Mesothelial cell of epicardium (in vitro differentiated cells): ENCODE measurements at regions not wholly inside any gene's neighbourhood (a gene's known extent, or its start where the extent isn't known, plus 50 kb on each side); places are given as distances from the start of the nearest gene placed in this dataset.

ENCODE experiments used
- DNase-seq, 2 experiments: peaks; one replicate each; pipeline ENCODE4 v3.0.0; 2021; ENCODE audit warnings: low spot score in 2 of 2; ENCODE audit not compliant: unreplicated experiment in 2 of 2
- H3K27ac Mint-ChIP-seq: 2 replicates; pipeline ENCODE4 v1.8.0; 2021; ENCODE audit warnings: mixed read lengths
- H3K27me3 Mint-ChIP-seq: 2 replicates; pipeline ENCODE4 v1.8.0; 2021; ENCODE audit warnings: low read depth, mixed read lengths
- H3K36me3 Mint-ChIP-seq: 2 replicates; pipeline ENCODE4 v1.8.0; 2021; ENCODE audit warnings: mixed read lengths
- H3K4me1 Mint-ChIP-seq: 2 replicates; pipeline ENCODE4 v1.8.0; 2021; ENCODE audit warnings: mixed read lengths
- H3K4me3 Mint-ChIP-seq: 2 replicates; pipeline ENCODE4 v1.8.0; 2021; ENCODE audit warnings: mild to moderate bottlenecking, moderate library complexity, mixed read lengths
- H3K9me3 Mint-ChIP-seq: 2 replicates; pipeline ENCODE4 v1.8.0; 2021; ENCODE audit warnings: mixed read lengths
- TF ChIP-seq, protein P1 (sequence below): fragments of 200-600 bp; sonication (generic); IDR thresholded peaks from one replicate; pipeline ENCODE4 v1.5.0; 2021; ENCODE audit warnings: antibody characterized with exemption; ENCODE audit not compliant: unreplicated experiment

DNA sequence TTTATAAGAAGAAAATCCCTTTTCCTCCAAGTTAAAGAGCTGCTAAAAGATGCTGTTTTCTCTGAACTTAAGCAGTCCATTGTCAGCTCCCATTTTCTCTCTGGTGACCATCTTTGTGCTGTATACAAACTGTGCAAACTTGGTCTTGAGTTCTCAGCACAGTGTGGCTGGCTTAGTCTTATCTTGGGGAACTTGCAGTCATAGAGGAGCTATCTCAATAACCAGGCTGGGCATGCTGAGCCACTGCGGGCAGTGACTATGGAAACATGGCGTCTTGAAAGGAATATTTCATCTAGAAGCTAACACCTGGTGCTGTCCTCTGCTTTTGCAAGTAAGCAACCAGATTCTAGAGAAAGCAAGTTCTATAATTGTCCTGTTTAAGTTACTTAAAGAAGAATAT lies 1334.4 kb upstream of the CELF4 start:
- Mint-ChIP-seq H3K36me3 (no peaks in the 10 kb centered on the region), H3K4me3 (no peak overlapping the region), H3K4me1 (no peaks in the 10 kb centered on the region), H3K9me3 (peaks cover 6% of the 10 kb centered on the region), H3K27ac (no peak overlapping the region), H3K27me3 (peaks cover 5% of the 10 kb centered on the region)
- no peak for DNase-seq
- TF ChIP-seq, protein P1, sequence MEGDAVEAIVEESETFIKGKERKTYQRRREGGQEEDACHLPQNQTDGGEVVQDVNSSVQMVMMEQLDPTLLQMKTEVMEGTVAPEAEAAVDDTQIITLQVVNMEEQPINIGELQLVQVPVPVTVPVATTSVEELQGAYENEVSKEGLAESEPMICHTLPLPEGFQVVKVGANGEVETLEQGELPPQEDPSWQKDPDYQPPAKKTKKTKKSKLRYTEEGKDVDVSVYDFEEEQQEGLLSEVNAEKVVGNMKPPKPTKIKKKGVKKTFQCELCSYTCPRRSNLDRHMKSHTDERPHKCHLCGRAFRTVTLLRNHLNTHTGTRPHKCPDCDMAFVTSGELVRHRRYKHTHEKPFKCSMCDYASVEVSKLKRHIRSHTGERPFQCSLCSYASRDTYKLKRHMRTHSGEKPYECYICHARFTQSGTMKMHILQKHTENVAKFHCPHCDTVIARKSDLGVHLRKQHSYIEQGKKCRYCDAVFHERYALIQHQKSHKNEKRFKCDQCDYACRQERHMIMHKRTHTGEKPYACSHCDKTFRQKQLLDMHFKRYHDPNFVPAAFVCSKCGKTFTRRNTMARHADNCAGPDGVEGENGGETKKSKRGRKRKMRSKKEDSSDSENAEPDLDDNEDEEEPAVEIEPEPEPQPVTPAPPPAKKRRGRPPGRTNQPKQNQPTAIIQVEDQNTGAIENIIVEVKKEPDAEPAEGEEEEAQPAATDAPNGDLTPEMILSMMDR, result no peak

DNA sequence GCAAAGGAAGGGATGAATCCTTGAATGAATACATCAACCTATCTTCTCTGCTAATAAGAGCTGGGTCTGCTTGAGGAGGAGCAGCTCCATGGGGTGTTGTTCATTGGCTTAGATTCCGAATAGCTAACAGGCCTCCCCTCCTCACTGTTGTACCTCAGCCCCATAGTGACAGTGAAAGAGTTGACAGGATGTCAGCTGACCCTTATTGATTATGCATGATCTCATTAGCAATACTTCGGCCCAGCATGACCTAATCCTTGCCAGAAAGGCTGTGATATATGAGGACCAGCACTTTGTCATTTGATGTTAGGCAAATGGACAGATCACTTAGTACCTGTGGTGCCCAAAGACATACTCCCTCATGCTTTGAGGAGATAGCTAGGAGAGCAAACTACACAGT lies 1333.7 kb upstream of the CELF4 start:
- no peak for DNase-seq
- H3K36me3 Mint-ChIP-seq, result no peaks in the 10 kb centered on the region
- H3K4me1 Mint-ChIP-seq, result no peaks in the 10 kb centered on the region
- H3K4me3 Mint-ChIP-seq, result no peak overlapping the region
- TF ChIP-seq, protein P1, result no peak
- H3K27ac Mint-ChIP-seq, result no peak overlapping the region
- H3K27me3 Mint-ChIP-seq, result peaks cover 5% of the 10 kb centered on the region
- H3K9me3 Mint-ChIP-seq, result peaks cover 6% of the 10 kb centered on the region

DNA sequence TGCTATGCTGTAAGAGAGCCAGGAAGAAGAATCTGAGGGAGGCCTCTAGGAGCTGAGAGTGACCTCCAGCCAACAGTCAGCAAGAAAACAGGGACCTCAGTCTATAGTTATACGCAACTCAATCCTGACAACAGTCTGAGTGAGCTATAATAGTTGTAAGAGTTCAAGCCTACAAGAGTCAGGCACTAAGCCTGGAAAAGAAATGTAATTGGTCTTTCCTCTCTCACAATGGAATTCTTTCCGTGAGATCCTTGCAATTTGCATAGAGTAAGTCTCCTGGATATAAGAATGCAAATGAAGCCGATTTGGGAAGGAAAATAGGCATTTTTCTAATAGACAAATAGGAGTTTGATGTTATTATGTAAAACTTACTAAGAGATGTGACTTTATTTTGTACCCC lies 1332.6 kb upstream of the CELF4 start:
- H3K27me3 Mint-ChIP-seq, result peaks cover 5% of the 10 kb centered on the region
- no peak overlapping the region for H3K4me3 Mint-ChIP-seq
- no peak for DNase-seq
- no peaks in the 10 kb centered on the region for H3K4me1 Mint-ChIP-seq
- H3K27ac Mint-ChIP-seq, result no peak overlapping the region
- peaks cover 6% of the 10 kb centered on the region for H3K9me3 Mint-ChIP-seq
- TF ChIP-seq, protein P1, result no peak
- no peaks in the 10 kb centered on the region for H3K36me3 Mint-ChIP-seq

DNA sequence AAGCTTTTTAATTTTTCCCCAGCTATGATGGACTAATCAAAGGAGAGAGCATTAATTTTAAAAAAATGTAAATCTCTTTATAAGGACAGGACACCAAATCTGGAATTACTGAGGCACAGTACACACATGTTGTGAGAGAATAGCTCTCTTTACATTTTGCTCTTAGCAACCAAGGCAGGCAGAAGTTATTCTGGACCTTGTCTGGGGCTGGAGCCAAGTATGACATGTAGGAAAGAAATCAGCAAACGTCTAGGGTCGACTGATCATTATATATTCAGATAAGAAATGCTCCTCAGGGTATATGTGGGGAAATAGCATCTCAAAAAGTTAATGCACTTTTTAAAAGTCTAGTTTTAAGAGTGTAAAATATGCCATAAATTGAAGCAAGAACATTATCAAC lies 1330.0 kb upstream of the CELF4 start:
- no peak overlapping the region for H3K4me3 Mint-ChIP-seq

GRCh38 chr18:38887671-38888020 lies 1322.0 kb upstream of the CELF4 start:
- peaks cover 5% of the 10 kb centered on the region for H3K4me1 Mint-ChIP-seq
- TF ChIP-seq, protein P1, result no peak
- no peak overlapping the region for H3K27ac Mint-ChIP-seq
- no peak for DNase-seq
- H3K4me3 Mint-ChIP-seq, result no peak overlapping the region
- no peaks in the 10 kb centered on the region for H3K36me3 Mint-ChIP-seq
- H3K27me3 Mint-ChIP-seq, result peaks cover under 1% of the 10 kb centered on the region
- no peaks in the 10 kb centered on the region for H3K9me3 Mint-ChIP-seq

More for the DNA sequence above, 1330.0 kb upstream of the CELF4 start:
- TF ChIP-seq, protein P1, result no peak
- Mint-ChIP-seq H3K36me3 (no peaks in the 10 kb centered on the region), H3K4me1 (peaks cover 5% of the 10 kb centered on the region), H3K27me3 (no peaks in the 10 kb centered on the region), H3K27ac (no peak overlapping the region), H3K9me3 (peaks cover 6% of the 10 kb centered on the region)
- DNase-seq, result no peak
